GM12878 (cell line): ENCODE measurements at regions not wholly inside any gene's neighbourhood (a gene's known extent, or its start where the extent isn't known, plus 50 kb on each side); places are given as distances from the start of the nearest gene placed in this dataset.

Source experiments
- BHLHE40 ChIP-seq, 2 experiments: fragments of 450-650 bp in 1 of 2; IDR thresholded peaks; 2 replicates each; pipeline ENCODE4 v1.6.1; 2011 to 2017; ENCODE audit warnings: low read depth in 2 of 2, borderline replicate concordance in 1 of 2, improper control_type of control experiment in 1 of 2, low read length in 1 of 2, mild to moderate bottlenecking in 1 of 2
- CBX3 ChIP-seq: fragments of 200-600 bp; sonication (generic); IDR thresholded peaks from 2 replicates; pipeline ENCODE4 v1.6.1; 2016; ENCODE audit warnings: low read depth, borderline replicate concordance
- CEBPB ChIP-seq, 2 experiments: fragments of 150-350 bp in 1 of 2; IDR thresholded peaks; 2 replicates each; pipeline ENCODE4 v1.6.1; 2012 to 2014; ENCODE audit warnings: low read depth in 2 of 2, low read length in 2 of 2, borderline replicate concordance in 1 of 2, inconsistent platforms in 1 of 2
- CHD4 ChIP-seq: fragments of 200-600 bp; sonication (generic); IDR thresholded peaks from 2 replicates; pipeline ENCODE4 v1.6.1; 2016; ENCODE audit warnings: mild to moderate bottlenecking
- CTCF ChIP-seq, 3 experiments: IDR thresholded peaks in 2 of 3; conservative IDR thresholded peaks in 1 of 3; 2 replicates each; pipeline ENCODE4 v1.5.1; 2011; ENCODE audit warnings: low read depth in 3 of 3, low read length in 3 of 3, mild to moderate bottlenecking in 3 of 3, control low read depth in 2 of 3, moderate library complexity in 2 of 3, inconsistent platforms in 1 of 3, mixed read lengths in 1 of 3; ENCODE audit not compliant: control insufficient read depth in 2 of 3, insufficient read depth in 1 of 3; ENCODE audit errors: extremely low read depth in 1 of 3
- EP300 ChIP-seq, 2 experiments: fragments of 150-350 bp in 1 of 2; IDR thresholded peaks; 2 replicates each; pipeline ENCODE4 v1.6.1; 2011 to 2012; ENCODE audit warnings: low read depth in 2 of 2, low read length in 2 of 2, borderline replicate concordance in 1 of 2, improper control_type of control experiment in 1 of 2, inconsistent platforms in 1 of 2; ENCODE audit not compliant: control insufficient read depth in 1 of 2
- MLLT1 ChIP-seq: fragments of 450-650 bp; IDR thresholded peaks from 2 replicates; pipeline ENCODE4 v1.6.1; 2016; ENCODE audit warnings: mild to moderate bottlenecking
- RAD21 ChIP-seq: IDR thresholded peaks from 2 replicates; pipeline ENCODE4 v1.6.1; 2011; ENCODE audit warnings: mild to moderate bottlenecking, low read depth, low read length, moderate library complexity; ENCODE audit not compliant: insufficient read depth
- SMARCA5 ChIP-seq: fragments of 450-650 bp; IDR thresholded peaks from 2 replicates; pipeline ENCODE4 v1.6.1; 2017; ENCODE audit warnings: mild to moderate bottlenecking

GRCh38 chr3:118207271-118207670, 827.4 kb downstream of the IGSF11 start:
- TF ChIP-seq CTCF (IDR thresholded peaks at IDR 0.05 in 2 of 3, conservative IDR thresholded peaks at IDR 0.05 in 1 of 3; ENCODE audit: control insufficient read depth in 2 of 3, extremely low read depth in 1 of 3, insufficient read depth in 1 of 3, low read depth in 3 of 3, low read length in 3 of 3) (no peak), MLLT1 (no peak), EP300 (IDR thresholded peaks at IDR 0.05; ENCODE audit: borderline replicate concordance in 1 of 2, control insufficient read depth in 1 of 2, low read depth in 2 of 2, low read length in 2 of 2) (no peak), BHLHE40 (IDR thresholded peaks at IDR 0.05; ENCODE audit: borderline replicate concordance in 1 of 2, low read depth in 2 of 2, low read length in 1 of 2) (no peak), CEBPB (IDR thresholded peaks at IDR 0.05; ENCODE audit: borderline replicate concordance in 1 of 2, low read depth in 2 of 2, low read length in 2 of 2) (no peak), RAD21 (no peak), CBX3 (no peak), SMARCA5 (no peak), CHD4 (no peak)
